HepG2 (cell line): ENCODE measurements at regions not wholly inside any gene's neighbourhood (a gene's known extent, or its start where the extent isn't known, plus 50 kb on each side); places are given as distances from the start of the nearest gene placed in this dataset.

Experiments used
- ATAC-seq: fragments of 200-7000 bp; cut with Tn5 transposase; 3 replicates; pipeline ENCODE4 v1.9.1; 2020; ENCODE audit warnings: mild to moderate bottlenecking, moderate library complexity
- BruUV-seq: library from RNA; stranded (reverse); fragments of 400-500 nt; replicated peaks from 2 replicates; lab custom pipeline; 2021; lab: Mats Ljungman, UMichigan
- CTCF ChIA-PET: fragments of 300-600 bp; formaldehyde crosslinking; extraction: SDS; loops from one replicate; lab custom pipeline; 2021; ENCODE audit warnings: low total read pairs, inconsistent platforms, low intra/inter-chr PET ratio; lab: Yijun Ruan, JAX
- POLR2A ChIA-PET: fragments of 350-600 bp; sonication (Branson Sonifier 250); formaldehyde crosslinking; loops from one replicate; lab custom pipeline; 2020; ENCODE audit warnings: antibody characterized with exemption, inconsistent platforms; lab: Yijun Ruan, JAX
- DNase-seq: peaks from one replicate; pipeline ENCODE4 v3.0.0-alpha.2; 2015; ENCODE audit warnings: low spot score
- FAIRE-seq: peaks from 3 replicates; lab custom pipeline; 2011; peaks lifted over from hg19 to GRCh38; lab: Jason Lieb, UNC
- H2AFZ ChIP-seq: one replicate; pipeline ENCODE4 v1.6.1; 2011; ENCODE audit warnings: low read length, inconsistent platforms
- H3K27ac ChIP-seq: fragments of 300-600 bp; 3 replicates; pipeline ENCODE4 v1.8.0; 2011; ENCODE audit warnings: mixed run types, mild to moderate bottlenecking, mixed read lengths, low read length, inconsistent platforms; ENCODE audit not compliant: insufficient read depth; ENCODE audit errors: extremely low read length
- H3K27me3 ChIP-seq, 2 experiments: fragments of 200-600 bp in 1 of 2; 2 replicates in 1 of 2; 3 replicates in 1 of 2; pipeline versions ENCODE4 v1.6.0 to v1.8.0; 2011; ENCODE audit warnings: low read length in 2 of 2, mild to moderate bottlenecking in 2 of 2, moderate library complexity in 2 of 2, inconsistent platforms in 1 of 2; ENCODE audit not compliant: insufficient read depth in 2 of 2, control insufficient read depth in 1 of 2
- H3K36me3 ChIP-seq, 2 experiments: fragments of 200-600 bp in 1 of 2; replicated peaks in 1 of 2; 2 replicates in 1 of 2; 3 replicates in 1 of 2; pipeline versions ENCODE4 v1.5.1 to v1.8.0; 2011; ENCODE audit warnings: low read length in 2 of 2, inconsistent platforms in 1 of 2; ENCODE audit not compliant: insufficient read depth in 2 of 2, control insufficient read depth in 1 of 2
- H3K4me1 ChIP-seq: 2 replicates; pipeline ENCODE4 v1.5.1; 2012; ENCODE audit warnings: low read length, inconsistent platforms; ENCODE audit not compliant: insufficient read depth
- H3K4me2 ChIP-seq: 2 replicates; pipeline ENCODE4 v1.6.0; 2011; ENCODE audit warnings: low read depth, low read length, inconsistent platforms
- H3K4me3 ChIP-seq, 3 experiments: fragments of 200-600 bp in 1 of 3; sonication (generic), shearing (Covaris generic) in 1 of 3; replicated peaks in 1 of 3; 2 replicates each; pipeline ENCODE4 v1.5.1; 2011 to 2016; ENCODE audit warnings: low read length in 3 of 3, inconsistent platforms in 2 of 3, low read depth in 2 of 3, mild to moderate bottlenecking in 2 of 3, control low read depth in 1 of 3, mixed read lengths in 1 of 3; ENCODE audit not compliant: insufficient read depth in 1 of 3
- H3K79me2 ChIP-seq: one replicate; pipeline ENCODE4 v1.6.1; 2011; ENCODE audit warnings: low read length, inconsistent platforms; ENCODE audit not compliant: insufficient read depth
- H3K9ac ChIP-seq: 2 replicates; pipeline ENCODE4 v1.6.0; 2011; ENCODE audit warnings: mild to moderate bottlenecking, low read depth, low read length, inconsistent platforms; ENCODE audit not compliant: insufficient read depth
- H3K9me3 ChIP-seq: 2 replicates; pipeline ENCODE4 v1.5.1; 2012; ENCODE audit warnings: mild to moderate bottlenecking, low read length
- H4K20me1 ChIP-seq: 2 replicates; pipeline ENCODE4 v1.6.0; 2011; ENCODE audit warnings: inconsistent platforms, mild to moderate bottlenecking, low read length, moderate library complexity; ENCODE audit not compliant: insufficient read depth
- DBP ChIP-seq: sonication (generic); formaldehyde crosslinking; IDR thresholded peaks from 2 replicates; pipeline ENCODE4 v1.4.0; 2020; ENCODE audit warnings: missing genetic modification reagents; ENCODE audit errors: not compliant biosample characterization
- KDM1A ChIP-seq: IDR thresholded peaks from 2 replicates; pipeline ENCODE4 v1.6.1; 2016; ENCODE audit warnings: missing compliant biosample characterization
- ZEB1 ChIP-seq: IDR thresholded peaks from 2 replicates; pipeline ENCODE4 v1.6.1; 2012; ENCODE audit warnings: mild to moderate bottlenecking, low read depth, inconsistent platforms; ENCODE audit not compliant: insufficient replicate concordance
- ZNF407 ChIP-seq: sonication (generic); formaldehyde crosslinking; IDR thresholded peaks from one replicate; pipeline ENCODE4 v1.5.1; 2020; ENCODE audit warnings: mild to moderate bottlenecking, missing genetic modification reagents; ENCODE audit errors: not compliant biosample characterization
- WGBS: methylation state at CpG from one replicate; pipeline ENCODE4 v1.1.6; 2017; ENCODE audit warnings: low lambda C conversion rate; 5-methylcytosine and 5-hydroxymethylcytosine counted together
- in situ Hi-C: cut with HindIII; loops from 2 replicates; pipeline ENCODE4 v1.10.0; 2017; ENCODE audit warnings: low pct_unique_long_range_greater_than_20kb; ENCODE audit not compliant: extremely low pct_ligation_motif_present
- intact Hi-C: fragments of 100-400 bp; cut with micrococcal nuclease; formaldehyde crosslinking; loops from one replicate; pipeline ENCODE4 v1.10.0; 2022; ENCODE audit not compliant: unreplicated experiment

- intact Hi-C loops, result no loop called here
- POLR2A ChIA-PET, result no interaction called here
- H3K79me2 ChIP-seq, result no peaks in the 10 kb centered on the region
Measured at GRCh38 chr17:36885153-36885735, 52.0 kb upstream of the LHX1 start.

More at GRCh38 chr17:36885153-36885735, 52.0 kb upstream of the LHX1 start:
- Histone ChIP-seq H3K4me3 (no peak overlapping the region), H3K36me3 (no peaks in the 10 kb centered on the region), H3K4me2 (no peak overlapping the region), H3K9ac (no peak overlapping the region), H2AFZ (no peak overlapping the region)
- DNase-seq, result no peak
- no peak for ATAC-seq
- FAIRE-seq, result no peak
- TF ChIP-seq KDM1A (CRISPR knock-in tag), result no peak
- no peak for TF ChIP-seq DBP
- no peak for TF ChIP-seq ZNF407
- TF ChIP-seq ZEB1, result no peak
- TF ChIP-seq, all 625 proteins: peak for 0
- Histone ChIP-seq H3K27me3 (peaks cover 0 to 8% of the 10 kb centered on the region in 2 experiments; a peak in 2 of 5 replicates), H3K4me1 (no peaks in the 10 kb centered on the region), H3K27ac (no peak overlapping the region), H3K9me3 (peaks cover 10% of the 10 kb centered on the region; the same call in 1 of the 2 replicates), H4K20me1 (no peaks in the 10 kb centered on the region)
- WGBS, result 52% methylated on average over 19 of the region's 19 CpGs
- CTCF ChIA-PET, result no interaction called here
- in situ Hi-C loops, result no loop called here
- BruUV-seq, result no TSS peak
